ENCODE measurements at regions not wholly inside any gene's neighbourhood (a gene's known extent, or its start where the extent isn't known, plus 50 kb on each side); places are given as distances from the start of the nearest gene placed in this dataset.

- no peak for DNase-seq (ENCODE audit: low spot score)
Measured at GRCh38 chr2:16170675-16171424, 230.5 kb downstream of the MYCN start.

- DNase-seq (ENCODE audit: low spot score), result no peak
Measured at GRCh38 chr2:16169381-16169960, 229.1 kb downstream of the MYCN start.

GRCh38 chr2:16168506-16169264, 228.3 kb downstream of the MYCN start:
- DNase-seq (ENCODE audit: low spot score), result no peak

- DNase-seq (ENCODE audit: low spot score), result no peak
Measured at GRCh38 chr2:16167870-16168426, 227.6 kb downstream of the MYCN start.

- DNase-seq (ENCODE audit: low spot score), result no peak
Measured at GRCh38 chr2:16167451-16167861, 227.1 kb downstream of the MYCN start.

- no peak for DNase-seq (ENCODE audit: low spot score)
Measured at GRCh38 chr2:16166327-16166981, 226.1 kb downstream of the MYCN start.

- DNase-seq (ENCODE audit: low spot score), result no peak
Measured at GRCh38 chr2:16165518-16166326, 225.4 kb downstream of the MYCN start.

GRCh38 chr2:16162491-16163040, 222.2 kb downstream of the MYCN start:
- DNase-seq (ENCODE audit: low spot score), result no peak

GRCh38 chr2:16161768-16162490, 221.6 kb downstream of the MYCN start:
- no peak for DNase-seq (ENCODE audit: low spot score)

GRCh38 chr2:16161085-16161565, 220.8 kb downstream of the MYCN start:
- DNase-seq (ENCODE audit: low spot score), result no peak

- DNase-seq (ENCODE audit: low spot score), result no peak
Measured at GRCh38 chr2:16160281-16161084, 220.1 kb downstream of the MYCN start.

GRCh38 chr2:16156411-16156810, 216.1 kb downstream of the MYCN start:
- no peak for DNase-seq (ENCODE audit: low spot score)

- DNase-seq (ENCODE audit: low spot score), result no peak
Measured at GRCh38 chr2:16155766-16156165, 215.4 kb downstream of the MYCN start.

- DNase-seq (ENCODE audit: low spot score), result no peak
Measured at GRCh38 chr2:16155366-16155765, 215.0 kb downstream of the MYCN start.

GRCh38 chr2:16154501-16155280, 214.3 kb downstream of the MYCN start:
- no peak for DNase-seq (ENCODE audit: low spot score)

- no peak for DNase-seq (ENCODE audit: low spot score)
Measured at GRCh38 chr2:16154061-16154460, 213.7 kb downstream of the MYCN start.

- no peak for DNase-seq (ENCODE audit: low spot score)
Measured at GRCh38 chr2:16153754-16154035, 213.3 kb downstream of the MYCN start.

GRCh38 chr2:16152928-16153753, 212.8 kb downstream of the MYCN start:
- no peak for DNase-seq (ENCODE audit: low spot score)
